ENCODE measurements at regions not wholly inside any gene's neighbourhood (a gene's known extent, or its start where the extent isn't known, plus 50 kb on each side); places are given as distances from the start of the nearest gene placed in this dataset.

- TF ChIP-seq CTCF (conservative IDR thresholded peaks at IDR 0.05; ENCODE audit: low read length) = no peak
- DNase-seq (ENCODE audit: low read depth) = no peak
Measured at GRCh38 chr9:38336341-38336740, 56.2 kb upstream of the ALDH1B1 start.

GRCh38 chr9:38335686-38336085 lies 56.8 kb upstream of the ALDH1B1 start:
- H3K4me3 ChIP-seq (ENCODE audit: low read length) = no peak overlapping the region
- DNase-seq (ENCODE audit: low read depth) = no peak
- no peak for TF ChIP-seq CTCF (conservative IDR thresholded peaks at IDR 0.05; ENCODE audit: low read length)

More at GRCh38 chr9:38336341-38336740, 56.2 kb upstream of the ALDH1B1 start:
- H3K4me3 ChIP-seq (ENCODE audit: low read length) = no peak overlapping the region

GRCh38 chr9:38334234-38334633 lies 58.3 kb upstream of the ALDH1B1 start:
- no peak for DNase-seq (ENCODE audit: low read depth)
- TF ChIP-seq CTCF (conservative IDR thresholded peaks at IDR 0.05; ENCODE audit: low read length) = peak; percentile 44
- H3K4me3 ChIP-seq (ENCODE audit: low read length) = no peak overlapping the region

GRCh38 chr9:38333047-38333446 lies 59.5 kb upstream of the ALDH1B1 start:
- no peak for TF ChIP-seq CTCF (conservative IDR thresholded peaks at IDR 0.05; ENCODE audit: low read length)
- H3K4me3 ChIP-seq (ENCODE audit: low read length) = no peak overlapping the region
- no peak for DNase-seq (ENCODE audit: low read depth)

- no peak overlapping the region for H3K4me3 ChIP-seq (ENCODE audit: low read length)
- DNase-seq (ENCODE audit: low read depth) = no peak
- no peak for TF ChIP-seq CTCF (conservative IDR thresholded peaks at IDR 0.05; ENCODE audit: low read length)
Measured at GRCh38 chr9:38332625-38333024, 59.9 kb upstream of the ALDH1B1 start.

- TF ChIP-seq CTCF (conservative IDR thresholded peaks at IDR 0.05; ENCODE audit: low read length) = no peak
- no peak overlapping the region for H3K4me3 ChIP-seq (ENCODE audit: low read length)
- DNase-seq (ENCODE audit: low read depth) = no peak
Measured at GRCh38 chr9:38331141-38331540, 61.4 kb upstream of the ALDH1B1 start.

GRCh38 chr9:38329968-38330367 lies 62.5 kb upstream of the ALDH1B1 start:
- no peak for TF ChIP-seq CTCF (conservative IDR thresholded peaks at IDR 0.05; ENCODE audit: low read length)
- DNase-seq (ENCODE audit: low read depth) = no peak
- H3K4me3 ChIP-seq (ENCODE audit: low read length) = no peak overlapping the region

Data from AG10803 (cell line).